ENCODE measurements at regions not wholly inside any gene's neighbourhood (a gene's known extent, or its start where the extent isn't known, plus 50 kb on each side); places are given as distances from the start of the nearest gene placed in this dataset.

DNA sequence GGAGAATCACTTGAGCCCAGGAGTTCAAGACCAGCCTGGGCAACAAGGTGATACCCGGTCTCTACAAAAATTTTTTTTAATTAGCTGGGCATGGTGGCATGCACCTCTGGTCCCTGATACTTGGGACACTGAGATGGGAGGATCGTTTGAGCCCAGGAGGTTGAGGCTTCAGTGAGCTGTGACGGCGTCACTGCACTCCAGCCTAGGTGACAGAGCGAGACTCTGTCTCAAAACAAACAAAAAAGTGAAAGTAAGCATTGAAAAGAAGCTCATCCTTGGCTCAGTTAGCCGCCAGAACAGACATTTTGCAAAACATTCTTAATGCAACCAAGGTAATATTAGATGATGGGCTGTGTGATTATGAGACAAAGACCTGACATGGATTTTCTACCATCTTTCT lies 223.3 kb upstream of the VCX3A start:
- no peak overlapping the region for H3K4me3 ChIP-seq (ENCODE audit: control insufficient read depth, low read depth, low read length)
- TF ChIP-seq, protein P1, sequence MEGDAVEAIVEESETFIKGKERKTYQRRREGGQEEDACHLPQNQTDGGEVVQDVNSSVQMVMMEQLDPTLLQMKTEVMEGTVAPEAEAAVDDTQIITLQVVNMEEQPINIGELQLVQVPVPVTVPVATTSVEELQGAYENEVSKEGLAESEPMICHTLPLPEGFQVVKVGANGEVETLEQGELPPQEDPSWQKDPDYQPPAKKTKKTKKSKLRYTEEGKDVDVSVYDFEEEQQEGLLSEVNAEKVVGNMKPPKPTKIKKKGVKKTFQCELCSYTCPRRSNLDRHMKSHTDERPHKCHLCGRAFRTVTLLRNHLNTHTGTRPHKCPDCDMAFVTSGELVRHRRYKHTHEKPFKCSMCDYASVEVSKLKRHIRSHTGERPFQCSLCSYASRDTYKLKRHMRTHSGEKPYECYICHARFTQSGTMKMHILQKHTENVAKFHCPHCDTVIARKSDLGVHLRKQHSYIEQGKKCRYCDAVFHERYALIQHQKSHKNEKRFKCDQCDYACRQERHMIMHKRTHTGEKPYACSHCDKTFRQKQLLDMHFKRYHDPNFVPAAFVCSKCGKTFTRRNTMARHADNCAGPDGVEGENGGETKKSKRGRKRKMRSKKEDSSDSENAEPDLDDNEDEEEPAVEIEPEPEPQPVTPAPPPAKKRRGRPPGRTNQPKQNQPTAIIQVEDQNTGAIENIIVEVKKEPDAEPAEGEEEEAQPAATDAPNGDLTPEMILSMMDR (conservative IDR thresholded peaks at IDR 0.05; ENCODE audit: control insufficient read depth, insufficient read depth, low read depth, low read length), result no peak
- DNase-seq (ENCODE audit: low read depth), result no peak

DNA sequence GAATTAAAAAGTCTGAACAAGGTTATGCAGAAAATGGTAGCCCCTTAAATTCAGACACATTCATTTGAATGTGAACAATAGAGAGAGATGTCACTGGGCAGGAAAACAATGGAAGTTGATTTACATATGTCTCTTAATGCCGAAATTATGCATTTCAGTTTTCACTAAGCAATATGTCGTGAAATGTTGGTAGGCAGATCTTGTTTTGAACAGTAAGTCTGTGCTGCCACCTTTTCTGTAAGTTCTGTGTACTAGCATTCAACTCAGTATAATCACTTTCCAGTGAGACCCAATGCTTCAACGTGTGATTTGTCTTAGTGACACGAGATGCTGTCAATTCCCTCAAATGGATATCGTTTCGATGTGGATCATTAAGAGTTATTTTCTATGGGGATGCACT lies 222.7 kb upstream of the VCX3A start:
- TF ChIP-seq, protein P1 (conservative IDR thresholded peaks at IDR 0.05; ENCODE audit: control insufficient read depth, insufficient read depth, low read depth, low read length), result no peak
- DNase-seq (ENCODE audit: low read depth), result no peak
- no peak overlapping the region for H3K4me3 ChIP-seq (ENCODE audit: control insufficient read depth, low read depth, low read length)

DNA sequence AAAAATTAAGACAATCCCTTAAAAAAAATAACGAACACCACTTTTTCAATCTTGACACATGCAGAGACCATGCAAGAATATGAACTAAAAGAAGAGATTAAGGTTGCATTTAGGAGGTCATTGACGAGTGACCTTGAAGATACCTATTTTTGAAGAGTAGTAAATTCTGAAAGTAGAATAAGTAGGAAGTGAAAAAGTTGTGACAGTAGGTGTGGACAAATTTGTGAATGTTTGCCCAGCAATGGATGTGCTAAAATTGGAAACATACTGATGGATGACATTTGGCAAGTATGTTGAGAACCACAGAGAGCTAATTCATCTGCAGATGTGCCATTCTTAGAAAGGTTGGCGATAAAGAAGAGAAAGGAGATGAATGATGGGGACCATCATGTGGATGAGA lies 213.7 kb upstream of the VCX3A start:
- no peak for DNase-seq (ENCODE audit: low read depth)
- H3K4me3 ChIP-seq (ENCODE audit: control insufficient read depth, low read depth, low read length), result no peak overlapping the region
- TF ChIP-seq, protein P1 (conservative IDR thresholded peaks at IDR 0.05; ENCODE audit: control insufficient read depth, insufficient read depth, low read depth, low read length), result no peak

DNA sequence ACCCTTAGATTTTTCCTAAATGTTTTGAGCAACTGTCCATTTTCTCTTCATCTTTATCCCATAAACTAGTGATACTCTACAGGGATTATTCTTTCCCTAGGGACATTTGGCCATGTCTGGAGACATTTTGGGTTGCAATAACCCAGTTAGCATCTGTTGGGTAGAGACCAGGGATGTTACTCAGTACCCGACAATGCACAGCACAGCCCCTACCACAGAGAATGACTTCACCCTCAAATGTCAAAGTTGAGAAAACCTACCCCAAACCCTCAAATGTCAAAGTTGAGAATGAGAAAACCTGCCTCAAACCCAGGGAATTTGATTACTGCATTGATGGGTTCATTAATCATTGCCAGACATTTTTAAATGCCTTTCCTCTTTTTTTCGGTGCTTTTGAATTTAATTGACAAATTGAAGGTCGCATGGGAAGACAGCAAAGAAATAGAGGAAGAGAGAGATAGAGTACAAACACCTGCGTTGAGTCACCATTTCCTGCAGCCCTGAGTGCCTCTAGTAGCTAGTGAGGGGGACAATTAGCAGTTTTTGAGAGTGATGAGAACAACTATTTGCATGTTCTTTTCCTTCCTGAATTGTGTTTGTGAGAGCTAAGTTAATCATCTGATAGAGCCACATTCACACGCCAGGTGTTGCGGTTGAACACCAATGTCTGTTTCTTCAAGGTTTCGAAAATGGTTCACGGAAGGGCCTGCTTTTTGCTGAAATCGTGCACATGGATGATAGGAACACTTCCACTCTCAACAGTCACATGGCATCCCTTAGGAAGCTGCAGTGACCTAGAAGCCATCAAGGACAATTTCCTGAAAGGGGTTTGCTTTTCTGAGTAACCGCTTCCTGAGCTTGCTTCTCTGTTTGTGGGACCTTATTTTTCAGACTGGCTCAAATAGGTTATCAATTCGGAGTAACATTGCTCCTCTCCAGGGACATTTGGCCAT lies 203.9 kb upstream of the VCX3A start:
- TF ChIP-seq, protein P1 (conservative IDR thresholded peaks at IDR 0.05; ENCODE audit: control insufficient read depth, insufficient read depth, low read depth, low read length), result no peak
- DNase-seq (ENCODE audit: low read depth), result no peak

DNA sequence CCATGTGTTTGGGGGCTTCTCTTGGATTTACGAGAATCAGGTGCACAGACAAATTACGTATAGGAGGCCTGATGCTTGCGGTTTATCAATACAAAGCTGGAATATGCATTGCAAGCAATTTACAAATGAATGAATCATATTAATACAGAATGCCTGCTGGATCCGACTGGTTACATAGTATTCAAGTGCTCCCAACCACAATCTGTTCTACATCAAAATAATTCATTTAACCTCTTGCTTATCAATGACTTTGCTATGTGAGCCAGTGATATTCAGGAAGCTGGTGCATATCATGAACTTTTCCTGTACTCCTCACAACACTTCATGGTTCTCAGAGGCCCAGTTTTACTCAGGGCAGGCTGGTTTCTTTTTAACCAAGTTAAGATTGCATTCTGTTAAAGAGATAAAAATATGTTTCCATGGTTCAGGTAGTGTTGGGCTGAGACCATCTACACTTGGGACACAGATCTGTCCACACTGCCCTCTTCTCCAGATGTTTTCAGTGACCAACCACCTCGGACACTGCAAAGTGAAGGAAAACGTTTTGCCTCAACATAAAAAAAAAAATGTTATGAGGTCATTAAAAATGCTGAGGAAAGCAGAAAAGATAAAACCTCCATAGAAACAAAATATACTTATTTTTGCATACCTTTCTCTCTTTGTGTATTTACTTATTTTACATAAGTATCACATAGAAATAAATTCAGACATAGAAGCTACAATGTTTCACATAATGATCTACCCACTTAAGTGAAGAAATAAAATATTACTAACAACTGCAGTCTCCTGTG lies 200.1 kb upstream of the VCX3A start:
- no peak overlapping the region for H3K4me3 ChIP-seq (ENCODE audit: control insufficient read depth, low read depth, low read length)
- DNase-seq (ENCODE audit: low read depth), result no peak
- TF ChIP-seq, protein P1 (conservative IDR thresholded peaks at IDR 0.05; ENCODE audit: control insufficient read depth, insufficient read depth, low read depth, low read length), result no peak

More for the DNA sequence above, 203.9 kb upstream of the VCX3A start:
- H3K4me3 ChIP-seq (ENCODE audit: control insufficient read depth, low read depth, low read length), result no peak overlapping the region

DNA sequence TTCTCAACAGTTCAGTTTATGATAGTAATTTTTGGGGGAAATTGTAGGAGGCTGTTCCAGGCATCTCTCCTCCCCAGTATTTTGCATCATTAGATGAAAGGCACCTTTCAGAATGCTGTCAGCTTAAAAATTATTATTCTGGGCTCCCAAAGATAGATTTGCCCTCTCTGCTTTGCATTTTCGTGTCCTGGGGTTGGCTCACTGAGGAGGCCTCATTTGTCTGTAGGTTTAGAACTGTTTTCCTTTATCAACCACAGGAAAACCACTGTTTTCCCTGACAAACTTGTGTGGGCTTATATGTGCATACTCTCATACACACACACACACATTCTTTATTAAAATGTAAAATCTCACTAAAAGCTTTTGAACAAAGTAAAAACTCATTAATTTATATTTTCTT lies 197.2 kb upstream of the VCX3A start:
- TF ChIP-seq, protein P1 (conservative IDR thresholded peaks at IDR 0.05; ENCODE audit: control insufficient read depth, insufficient read depth, low read depth, low read length), result no peak
- no peak overlapping the region for H3K4me3 ChIP-seq (ENCODE audit: control insufficient read depth, low read depth, low read length)
- DNase-seq (ENCODE audit: low read depth), result no peak

All from fibroblast of mammary gland (primary cell).